ENCODE measurements at regions not wholly inside any gene's neighbourhood (a gene's known extent, or its start where the extent isn't known, plus 50 kb on each side); places are given as distances from the start of the nearest gene placed in this dataset.
A peak's percentile ranks its signal among the peaks of the same experiment; 100 is the strongest.

DNA sequence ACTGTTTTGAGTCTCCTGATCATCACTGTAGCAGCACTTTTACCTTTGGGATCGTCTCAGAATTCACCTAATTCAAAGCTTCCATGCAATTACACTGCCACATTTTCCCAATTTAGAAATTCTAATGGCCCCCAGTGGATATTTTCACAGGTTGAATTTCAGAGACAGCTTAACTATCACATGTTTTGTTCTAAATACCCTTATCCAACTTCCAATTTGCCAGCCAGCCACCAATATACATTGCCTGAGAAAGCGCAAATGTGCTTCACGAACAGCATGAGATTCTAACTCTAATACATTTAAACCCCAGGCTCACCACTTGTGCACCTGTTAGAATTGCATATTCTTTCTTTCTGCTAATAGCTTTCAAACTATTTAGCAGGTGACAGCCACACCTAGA is 1160.9 kb upstream of the TMEM132C start:
- H3K27me3 ChIP-seq, result no peaks in the 10 kb centered on the region
- H3K4me1 ChIP-seq, result no peaks in the 10 kb centered on the region
- H3K9me3 ChIP-seq, result no peaks in the 10 kb centered on the region
- no peak for DNase-seq
- TF ChIP-seq, protein P1, sequence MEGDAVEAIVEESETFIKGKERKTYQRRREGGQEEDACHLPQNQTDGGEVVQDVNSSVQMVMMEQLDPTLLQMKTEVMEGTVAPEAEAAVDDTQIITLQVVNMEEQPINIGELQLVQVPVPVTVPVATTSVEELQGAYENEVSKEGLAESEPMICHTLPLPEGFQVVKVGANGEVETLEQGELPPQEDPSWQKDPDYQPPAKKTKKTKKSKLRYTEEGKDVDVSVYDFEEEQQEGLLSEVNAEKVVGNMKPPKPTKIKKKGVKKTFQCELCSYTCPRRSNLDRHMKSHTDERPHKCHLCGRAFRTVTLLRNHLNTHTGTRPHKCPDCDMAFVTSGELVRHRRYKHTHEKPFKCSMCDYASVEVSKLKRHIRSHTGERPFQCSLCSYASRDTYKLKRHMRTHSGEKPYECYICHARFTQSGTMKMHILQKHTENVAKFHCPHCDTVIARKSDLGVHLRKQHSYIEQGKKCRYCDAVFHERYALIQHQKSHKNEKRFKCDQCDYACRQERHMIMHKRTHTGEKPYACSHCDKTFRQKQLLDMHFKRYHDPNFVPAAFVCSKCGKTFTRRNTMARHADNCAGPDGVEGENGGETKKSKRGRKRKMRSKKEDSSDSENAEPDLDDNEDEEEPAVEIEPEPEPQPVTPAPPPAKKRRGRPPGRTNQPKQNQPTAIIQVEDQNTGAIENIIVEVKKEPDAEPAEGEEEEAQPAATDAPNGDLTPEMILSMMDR (IDR thresholded peaks at IDR 0.05), result no peak
- H3K27ac ChIP-seq, result no peak overlapping the region
- no peak overlapping the region for H3K4me3 ChIP-seq
- intact Hi-C loops (cut with DNase I), result no loop called here
- H3K36me3 ChIP-seq, result no peaks in the 10 kb centered on the region
- no peak for ATAC-seq

DNA sequence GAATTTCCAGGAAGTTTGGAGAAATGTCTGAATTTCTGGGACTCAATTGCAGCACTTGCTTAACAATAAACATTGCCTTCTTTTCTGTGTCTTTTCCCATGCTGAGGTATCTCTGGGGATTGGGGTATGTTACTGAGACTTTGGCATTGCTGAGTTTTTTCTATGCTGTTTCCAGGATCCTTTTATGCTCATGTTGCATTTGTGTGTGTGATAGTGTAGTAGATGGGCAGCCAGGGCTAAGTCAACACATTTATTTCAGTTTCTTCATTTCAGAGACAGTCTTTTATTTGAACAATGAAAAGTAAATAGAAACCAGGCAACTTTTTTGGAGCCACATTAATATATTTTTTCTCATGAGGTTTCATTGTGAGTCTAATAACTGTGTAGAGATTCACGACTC is 1160.3 kb upstream of the TMEM132C start:
- Histone ChIP-seq H3K27ac (no peak overlapping the region), H3K4me1 (no peaks in the 10 kb centered on the region), H3K27me3 (no peaks in the 10 kb centered on the region), H3K9me3 (no peaks in the 10 kb centered on the region), H3K4me3 (no peak overlapping the region), H3K36me3 (no peaks in the 10 kb centered on the region)
- ATAC-seq (no peak), DNase-seq (no peak)
- intact Hi-C loops (cut with DNase I), result no loop called here
- TF ChIP-seq, protein P1 (IDR thresholded peaks at IDR 0.05), result no peak

DNA sequence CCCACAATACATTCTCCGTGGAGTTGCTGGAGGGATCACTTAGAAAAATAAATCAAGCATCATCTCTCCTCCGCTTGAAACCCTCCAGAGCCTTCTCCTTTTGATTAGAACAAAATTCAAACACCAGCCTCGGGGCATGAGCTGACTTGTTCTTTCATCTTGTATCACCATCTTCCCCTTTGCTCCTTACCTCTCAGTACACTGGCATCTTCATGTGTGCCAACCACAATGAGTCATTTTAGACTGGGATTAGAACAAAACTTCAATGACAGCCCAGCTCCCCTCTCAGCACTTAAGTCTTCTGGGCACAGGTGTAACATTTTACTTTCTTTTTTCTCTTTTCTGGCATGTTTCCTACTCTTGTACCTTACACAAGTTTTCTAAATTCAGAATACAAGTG is 1159.2 kb upstream of the TMEM132C start:
- intact Hi-C loops (cut with DNase I), result no loop called here
- H3K4me1 ChIP-seq, result no peaks in the 10 kb centered on the region
- no peak for DNase-seq
- ATAC-seq, result no peak
- no peak overlapping the region for H3K27ac ChIP-seq
- no peak overlapping the region for H3K4me3 ChIP-seq
- TF ChIP-seq, protein P1 (IDR thresholded peaks at IDR 0.05), result no peak
- H3K36me3 ChIP-seq, result no peaks in the 10 kb centered on the region
- no peaks in the 10 kb centered on the region for H3K27me3 ChIP-seq
- H3K9me3 ChIP-seq, result no peaks in the 10 kb centered on the region

DNA sequence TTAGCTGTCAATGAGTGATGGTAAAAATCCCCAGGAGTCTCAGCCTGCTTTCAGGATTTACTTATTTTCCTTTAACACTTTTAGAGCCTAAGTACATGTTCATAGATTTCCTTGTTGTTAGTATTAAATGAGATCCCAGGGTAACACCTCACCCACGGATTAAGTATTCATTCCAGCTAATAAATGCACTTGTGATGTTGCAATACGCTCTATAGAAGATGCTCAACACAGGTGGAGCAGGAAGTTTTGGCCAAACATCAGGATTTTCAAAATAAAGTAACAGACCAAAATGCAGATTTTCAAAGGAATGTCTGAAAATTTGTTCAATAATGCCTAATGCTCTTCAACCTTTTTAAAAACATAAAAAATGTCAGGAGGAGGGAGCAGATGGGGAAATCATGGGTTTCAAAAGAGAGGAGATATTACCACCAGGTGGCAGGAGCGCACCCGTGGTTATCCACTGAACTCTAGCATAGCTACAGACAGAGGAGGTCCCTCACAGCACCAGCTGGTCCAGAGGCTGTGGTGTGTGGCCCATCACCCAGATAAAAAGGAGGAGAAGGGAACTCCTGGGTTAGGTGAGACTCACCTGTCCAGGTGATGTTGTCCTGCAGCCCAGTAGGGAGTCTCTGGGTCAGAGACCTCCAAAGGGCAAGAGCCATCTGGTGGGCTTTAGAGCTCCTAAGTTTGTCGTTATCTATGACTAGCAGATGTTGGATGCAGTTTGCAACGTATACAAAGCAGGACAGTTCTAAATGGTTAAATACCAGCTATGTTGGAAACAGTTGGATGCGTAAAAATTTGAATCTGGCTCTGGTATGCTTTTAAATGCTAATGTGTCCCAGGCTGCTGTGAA is 1158.4 kb upstream of the TMEM132C start:
- peak; percentile 93 for ATAC-seq
- TF ChIP-seq, protein P1 (IDR thresholded peaks at IDR 0.05), result peak; percentile 67
- intact Hi-C loops (cut with DNase I), result no loop called here
- H3K36me3 ChIP-seq, result no peaks in the 10 kb centered on the region
- DNase-seq, result peak; percentile 68
- H3K4me3 ChIP-seq, result no peak overlapping the region
- H3K27me3 ChIP-seq, result no peaks in the 10 kb centered on the region
- no peaks in the 10 kb centered on the region for H3K4me1 ChIP-seq
- no peaks in the 10 kb centered on the region for H3K9me3 ChIP-seq
- no peak overlapping the region for H3K27ac ChIP-seq

DNA sequence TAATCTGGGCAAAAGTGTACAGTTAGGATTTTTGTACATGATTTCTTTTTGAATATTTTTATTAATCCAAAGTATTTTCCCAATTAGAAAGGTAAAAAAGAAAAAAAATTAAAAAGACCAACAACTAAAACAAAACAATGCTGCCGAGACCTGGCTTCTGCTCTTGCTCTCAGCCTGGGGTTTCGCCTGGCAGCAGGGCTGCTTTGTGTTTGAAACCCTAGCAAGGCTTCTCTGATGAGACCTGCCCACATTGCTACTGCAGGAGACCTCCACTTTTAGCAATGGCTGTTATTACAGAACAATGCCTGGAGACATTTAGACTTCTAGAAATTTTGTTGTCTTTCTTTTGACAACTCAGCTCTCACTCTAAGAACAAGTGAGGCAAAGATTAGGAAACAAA is 1153.0 kb upstream of the TMEM132C start:
- ATAC-seq (no peak), DNase-seq (no peak)
- Histone ChIP-seq H3K27me3 (no peaks in the 10 kb centered on the region), H3K4me1 (no peaks in the 10 kb centered on the region), H3K36me3 (no peaks in the 10 kb centered on the region), H3K4me3 (no peak overlapping the region), H3K27ac (no peak overlapping the region), H3K9me3 (no peaks in the 10 kb centered on the region)
- intact Hi-C loops (cut with DNase I), result no loop called here
- TF ChIP-seq, protein P1 (IDR thresholded peaks at IDR 0.05), result no peak

All from upper lobe of right lung (tissue), 1 donor.